GM19035 (cell line): ENCODE measurements at regions not wholly inside any gene's neighbourhood (a gene's known extent, or its start where the extent isn't known, plus 50 kb on each side); places are given as distances from the start of the nearest gene placed in this dataset.

Experiments used
- ATAC-seq: cut with Tn5 transposase; IDR thresholded peaks from one replicate; pipeline ENCODE4 v1.9.1; 2021; ENCODE audit not compliant: unreplicated experiment

DNA sequence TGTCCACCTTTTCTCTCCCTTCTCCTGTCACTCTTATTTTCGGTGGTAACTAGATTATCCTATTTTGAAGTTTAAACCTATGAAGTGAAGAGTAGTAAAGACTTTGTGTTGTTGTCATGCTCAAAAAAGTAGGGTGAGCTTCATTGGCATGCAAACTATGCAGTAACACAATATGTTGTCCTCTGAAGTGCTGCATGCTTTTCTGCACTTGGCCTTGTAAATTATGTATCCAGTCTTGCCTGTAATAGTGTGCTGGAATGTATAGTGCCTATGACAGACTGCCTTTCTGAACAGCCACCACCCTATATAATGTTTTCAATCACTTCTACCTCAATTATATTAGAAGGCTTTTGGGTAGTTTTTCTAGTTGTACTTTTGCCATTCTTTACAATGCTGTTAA lies 1198.2 kb upstream of the PCDH20 start:
- no peak for ATAC-seq

DNA sequence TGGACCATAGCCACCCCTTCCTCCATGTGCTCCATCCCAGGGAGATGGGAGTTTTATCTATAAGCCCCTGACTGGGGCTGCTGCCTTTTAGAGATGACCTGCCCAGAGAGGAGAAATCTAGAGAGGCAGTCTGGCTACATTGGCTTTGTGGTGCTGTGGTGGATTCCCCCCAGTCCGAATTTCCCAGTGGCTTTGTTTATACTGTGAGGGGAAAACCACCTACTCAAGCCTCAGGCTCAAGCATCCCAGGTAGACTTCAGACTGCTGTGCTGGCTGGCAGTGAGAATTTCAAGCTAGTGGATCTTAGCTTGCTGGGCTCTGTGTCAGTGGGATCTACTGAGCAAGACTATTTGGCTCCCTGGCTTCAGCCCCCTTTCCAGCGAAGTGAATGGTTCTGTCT lies 1195.7 kb upstream of the PCDH20 start:
- no peak for ATAC-seq

DNA sequence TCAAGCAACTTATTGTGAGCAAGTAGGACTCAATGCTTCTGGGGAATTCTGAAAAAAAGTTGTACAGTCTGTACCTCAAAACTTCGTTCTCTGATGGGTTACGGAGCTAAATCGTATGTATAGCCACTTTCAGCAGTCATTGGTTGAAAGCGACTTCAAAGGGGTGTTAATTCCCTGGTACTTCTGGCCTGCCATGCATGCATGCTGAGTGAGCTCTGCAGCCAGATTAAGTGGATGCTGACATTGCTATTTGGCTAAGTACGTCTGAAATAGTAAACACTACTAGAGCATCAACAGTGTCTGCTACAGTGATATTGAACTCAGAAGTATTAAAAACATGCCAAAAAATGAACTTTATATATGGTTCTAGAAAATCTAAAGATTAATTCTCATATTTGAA lies 1183.1 kb upstream of the PCDH20 start:
- ATAC-seq = no peak

DNA sequence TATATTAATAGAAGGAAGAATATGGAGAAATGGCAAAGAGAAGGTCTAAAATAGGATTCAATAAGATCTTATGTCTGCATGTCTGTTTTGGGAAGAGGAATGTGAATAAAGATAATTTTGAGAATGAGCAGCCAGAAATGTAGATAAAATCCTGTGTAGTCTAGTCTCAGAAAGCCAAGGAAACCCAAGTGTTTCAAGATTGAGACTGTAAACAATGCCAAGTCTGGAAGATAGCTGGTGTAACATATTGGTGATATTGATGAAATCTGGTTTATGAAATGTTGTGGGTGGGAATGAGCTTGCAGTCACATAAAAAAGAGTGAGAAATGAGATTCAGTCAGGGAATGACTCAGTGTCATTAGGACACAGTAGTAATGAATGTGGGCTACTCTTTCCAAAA lies 1180.3 kb upstream of the PCDH20 start:
- ATAC-seq = no peak

DNA sequence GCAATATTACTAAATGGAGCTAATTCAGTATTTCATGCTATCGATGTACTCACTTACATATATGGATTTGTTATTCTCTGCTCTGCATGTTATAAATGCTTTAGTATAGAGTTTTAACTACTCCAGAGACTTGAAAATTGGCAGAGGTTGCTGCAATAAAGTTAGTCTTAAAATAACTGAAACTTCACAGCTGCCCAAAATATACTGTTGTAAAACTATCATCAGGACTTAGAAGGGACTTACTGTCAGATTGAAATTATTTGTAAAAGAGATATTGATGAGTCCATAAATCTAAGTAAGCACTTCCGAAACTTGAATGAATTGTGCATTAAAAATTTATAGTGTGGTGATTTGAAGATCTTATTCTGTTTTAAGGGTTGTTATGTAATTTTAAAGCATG lies 1178.2 kb upstream of the PCDH20 start:
- ATAC-seq = no peak

DNA sequence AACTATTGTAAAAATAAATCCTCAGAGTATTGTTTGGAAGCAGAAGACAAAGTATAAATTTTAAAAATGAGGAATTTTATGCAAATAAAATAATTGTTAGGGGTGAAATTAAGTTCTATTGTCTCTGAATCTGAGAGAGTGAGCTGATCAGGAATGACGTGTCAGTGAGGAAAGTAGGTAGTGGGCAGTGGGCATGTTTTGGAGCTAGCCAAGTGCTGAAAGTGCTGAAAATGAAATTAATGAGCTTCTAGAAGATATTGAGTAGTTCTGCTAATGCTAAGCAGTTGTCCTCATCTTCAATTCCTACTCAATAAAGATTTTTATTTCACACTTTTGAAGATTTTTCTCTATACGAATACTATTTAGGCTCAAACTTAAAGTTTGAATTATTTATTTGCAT lies 1167.8 kb upstream of the PCDH20 start:
- no peak for ATAC-seq

DNA sequence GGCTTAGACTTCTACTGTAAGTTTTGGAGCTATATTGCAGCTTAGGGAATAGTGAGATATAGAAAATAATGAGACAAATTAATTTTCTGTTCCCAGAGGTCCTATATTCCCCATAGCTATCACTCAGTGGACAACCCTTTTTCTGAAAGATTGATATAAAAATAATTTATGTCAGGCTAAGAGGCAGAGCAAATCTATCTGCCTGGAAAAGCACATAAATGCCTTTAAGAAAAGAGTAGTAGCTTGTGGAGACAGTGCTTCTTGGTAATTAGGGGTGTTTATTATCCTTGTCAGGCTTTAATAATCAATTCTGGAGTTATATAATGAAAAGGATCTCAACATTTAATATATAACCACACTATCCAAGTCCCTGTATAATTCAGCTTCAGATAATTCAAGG lies 1162.8 kb upstream of the PCDH20 start:
- no peak for ATAC-seq

DNA sequence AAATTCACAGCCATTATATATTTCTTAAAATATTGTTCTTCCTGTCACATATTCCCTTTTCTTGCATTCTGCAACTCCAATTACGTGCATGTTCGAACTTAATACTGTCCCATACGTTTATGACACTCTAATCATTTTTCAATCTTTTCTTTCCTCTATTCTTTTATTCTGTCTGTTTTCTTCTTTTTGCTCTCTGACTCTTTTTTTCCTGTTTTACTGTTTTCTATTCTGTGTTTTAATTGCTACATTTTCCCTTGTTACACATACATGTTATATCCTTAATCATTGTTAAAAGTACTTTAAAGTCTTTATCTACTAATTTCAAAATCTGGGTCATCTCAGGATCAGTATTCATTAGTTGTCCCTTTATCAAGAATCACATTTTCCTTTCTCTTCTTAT lies 1149.1 kb upstream of the PCDH20 start:
- no peak for ATAC-seq

DNA sequence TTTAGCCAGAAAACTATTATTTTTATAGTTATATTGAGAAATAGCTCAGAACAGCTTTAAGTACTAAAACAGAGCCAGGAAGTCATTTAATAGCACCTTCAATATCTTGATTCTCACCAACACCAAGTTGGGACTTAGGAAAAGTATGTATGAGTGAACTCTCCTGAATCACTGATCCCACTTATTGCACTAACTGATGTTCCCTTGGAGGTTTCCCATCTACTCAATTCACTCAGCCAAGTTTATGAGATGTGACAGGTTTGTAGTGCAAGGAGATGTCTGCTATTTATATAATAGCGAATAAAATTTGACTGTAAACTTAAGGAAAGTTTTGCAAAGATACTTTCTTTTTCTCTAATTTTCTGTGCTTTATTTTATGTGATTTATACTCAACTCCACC lies 1147.6 kb upstream of the PCDH20 start:
- ATAC-seq = no peak

DNA sequence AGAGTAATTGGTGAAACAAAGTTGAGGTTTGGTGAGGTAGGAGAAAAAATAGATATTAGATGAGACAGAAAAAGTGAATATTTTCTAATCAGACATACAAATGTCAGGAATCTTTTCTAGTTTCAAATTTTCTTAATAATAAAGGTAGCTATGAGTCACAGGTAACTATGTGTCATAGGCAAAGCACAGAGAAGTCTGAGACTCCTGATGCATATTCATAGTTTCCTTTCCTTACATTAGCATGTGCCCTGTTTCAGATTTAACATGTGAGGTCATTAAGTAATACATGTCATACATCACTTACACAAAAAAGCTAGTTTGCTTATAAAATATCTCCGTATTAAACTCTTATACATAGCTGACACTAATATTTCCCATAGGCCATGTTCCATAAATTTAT lies 1141.3 kb upstream of the PCDH20 start:
- no peak for ATAC-seq

DNA sequence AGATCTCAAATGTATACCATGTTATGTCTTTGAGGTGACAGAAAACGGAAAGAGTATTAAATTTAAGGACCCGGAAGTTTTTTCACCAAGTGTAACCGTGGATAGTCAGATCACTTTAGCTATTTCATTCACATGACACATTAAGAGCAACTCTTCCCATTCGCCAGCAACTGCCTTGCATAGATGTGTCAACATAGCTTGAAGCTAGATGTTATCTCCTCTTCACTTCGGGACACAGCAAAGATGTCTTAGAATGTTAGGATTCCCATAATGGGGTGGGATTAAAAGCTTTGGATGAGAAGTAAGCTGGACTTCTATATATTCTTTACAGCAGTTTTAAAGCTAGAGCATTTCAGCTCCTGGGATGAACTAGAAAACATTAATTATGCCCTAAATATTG lies 1135.9 kb upstream of the PCDH20 start:
- ATAC-seq = no peak

DNA sequence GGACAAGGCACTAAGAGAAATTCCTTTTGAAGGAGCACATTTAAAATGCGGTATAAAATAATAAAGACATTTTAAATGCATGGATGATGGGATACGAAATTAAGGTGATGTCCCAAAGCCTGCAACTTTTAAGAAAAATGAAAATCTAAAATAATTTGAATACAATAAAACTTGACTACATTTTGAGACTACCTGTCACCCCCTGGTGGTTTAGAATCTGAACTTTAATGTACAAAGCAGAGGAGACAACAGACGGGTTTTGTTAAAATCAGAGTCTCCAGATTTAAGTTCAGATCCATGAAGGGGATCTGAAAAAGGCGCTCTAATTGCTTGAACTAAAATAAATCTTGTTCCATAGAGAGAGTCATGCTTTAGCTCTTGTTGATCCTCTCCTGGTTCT lies 1129.3 kb upstream of the PCDH20 start:
- no peak for ATAC-seq

DNA sequence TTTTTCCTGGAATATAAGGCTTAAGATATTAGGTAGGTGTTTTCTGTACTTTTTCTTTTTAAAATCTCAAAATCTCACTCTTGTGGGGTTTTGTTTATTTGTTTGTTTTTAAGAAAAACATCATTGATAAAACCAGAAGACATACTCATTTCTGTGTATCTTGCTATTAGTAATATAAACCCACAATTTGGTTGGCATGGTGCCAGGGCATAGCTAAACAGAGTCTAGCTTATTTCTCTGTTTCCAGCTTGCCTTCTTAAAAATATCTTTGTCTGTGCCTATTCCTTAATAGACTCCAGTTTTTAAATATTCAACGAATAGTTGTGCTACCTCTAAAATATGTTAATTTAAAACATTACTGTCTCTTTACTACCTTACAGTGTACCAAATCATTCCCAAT lies 1121.9 kb upstream of the PCDH20 start:
- no peak for ATAC-seq

DNA sequence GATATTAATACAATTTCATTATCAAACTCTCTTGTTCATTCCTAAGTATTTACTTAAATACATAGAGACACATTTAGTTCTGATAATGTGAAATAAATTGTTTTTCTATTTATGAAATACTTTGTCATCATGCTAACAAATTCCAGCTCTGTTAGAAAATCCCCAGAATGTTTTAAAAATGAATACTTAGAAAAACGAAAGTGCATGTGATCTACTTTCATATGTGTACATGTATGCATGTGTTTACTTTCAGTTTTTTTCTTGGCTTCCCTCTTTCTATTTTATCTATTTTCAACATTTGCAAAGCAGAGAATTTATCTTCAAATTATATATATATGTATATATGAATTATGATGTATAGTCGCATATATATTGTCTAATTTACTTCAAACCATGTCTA lies 1110.0 kb upstream of the PCDH20 start:
- no peak for ATAC-seq

DNA sequence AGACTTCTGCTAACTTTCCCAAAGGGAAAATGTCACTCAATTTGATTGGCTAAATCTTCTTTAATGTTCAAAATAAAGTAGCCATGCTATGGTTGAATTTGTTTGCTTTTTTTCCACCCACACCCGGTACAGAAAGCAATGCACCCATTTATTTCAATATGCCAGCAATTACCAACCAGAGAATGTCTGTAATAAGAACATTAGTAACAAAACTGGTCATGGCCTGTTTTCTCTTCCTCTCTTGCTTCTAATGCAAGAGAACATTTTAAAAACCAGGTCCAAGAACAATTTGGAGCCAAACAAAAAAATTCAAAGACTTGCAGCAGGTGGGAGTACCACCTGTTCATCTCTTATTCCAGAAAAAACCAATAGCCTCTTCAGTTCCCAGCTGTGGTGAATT lies 1108.8 kb upstream of the PCDH20 start:
- ATAC-seq = peak; percentile 48

DNA sequence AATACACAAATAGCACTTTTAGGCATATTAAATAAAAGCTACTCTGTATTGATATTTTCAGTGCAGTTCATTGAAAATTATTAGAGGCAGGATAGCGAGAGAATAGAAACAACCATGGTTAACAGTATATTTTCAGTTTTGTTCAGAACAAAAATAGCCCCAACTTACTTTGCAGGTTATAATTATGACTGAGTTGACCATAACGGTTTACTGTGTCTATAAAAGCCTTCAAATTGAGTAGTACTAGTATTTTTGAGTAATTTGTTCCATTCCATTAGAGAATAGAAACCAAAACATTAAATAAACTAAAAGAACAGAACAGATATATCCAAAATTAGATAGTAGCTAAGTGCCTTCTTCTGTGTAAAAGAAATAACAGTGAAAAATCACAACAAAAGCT lies 1108.4 kb upstream of the PCDH20 start:
- ATAC-seq = peak; percentile 89

DNA sequence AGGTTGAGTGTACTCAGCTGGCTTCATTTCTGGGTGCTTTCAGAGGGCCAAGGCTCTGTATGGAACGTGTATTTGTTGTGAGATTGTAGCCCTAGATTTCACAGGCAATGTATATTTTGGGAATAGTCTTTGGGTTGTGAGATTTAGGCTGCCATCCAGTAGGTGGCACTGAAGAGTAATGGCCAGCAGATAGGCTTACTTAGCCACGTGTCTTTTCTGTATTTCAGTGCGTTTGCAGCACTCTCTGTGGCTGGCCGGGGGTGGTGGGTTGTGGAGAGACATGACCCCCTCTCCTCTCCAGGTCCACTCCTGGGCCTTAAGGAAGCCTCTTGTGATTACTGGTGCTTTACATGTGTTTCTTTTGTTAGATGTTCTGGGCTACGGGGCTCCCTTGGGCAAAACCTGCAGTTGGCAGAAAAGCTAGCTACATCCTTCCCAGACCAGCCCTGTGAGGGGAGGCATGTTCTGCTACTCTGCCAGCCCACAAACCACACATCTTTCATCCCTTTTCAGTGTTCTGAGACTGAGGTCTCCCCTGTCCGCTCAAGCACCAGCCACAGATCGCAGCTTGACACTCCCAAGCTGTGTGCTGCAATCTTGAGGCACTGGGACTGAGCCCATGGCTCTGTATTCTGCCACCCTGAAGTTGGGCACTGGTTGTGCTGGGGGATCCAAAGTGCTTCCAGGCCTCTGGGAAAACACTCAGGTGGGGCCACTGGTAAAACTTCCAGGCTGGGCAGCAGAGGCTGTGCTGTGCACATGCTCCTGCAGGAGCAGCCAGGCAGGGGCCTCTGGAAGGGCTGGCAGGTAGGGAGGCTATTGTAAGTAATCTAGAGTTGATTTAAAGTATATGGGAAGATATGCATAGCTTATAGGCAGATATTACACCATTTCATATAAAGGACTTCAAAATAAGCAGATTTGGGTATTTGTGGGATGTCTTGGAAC lies 1096.8 kb upstream of the PCDH20 start:
- ATAC-seq = peak; percentile 92

DNA sequence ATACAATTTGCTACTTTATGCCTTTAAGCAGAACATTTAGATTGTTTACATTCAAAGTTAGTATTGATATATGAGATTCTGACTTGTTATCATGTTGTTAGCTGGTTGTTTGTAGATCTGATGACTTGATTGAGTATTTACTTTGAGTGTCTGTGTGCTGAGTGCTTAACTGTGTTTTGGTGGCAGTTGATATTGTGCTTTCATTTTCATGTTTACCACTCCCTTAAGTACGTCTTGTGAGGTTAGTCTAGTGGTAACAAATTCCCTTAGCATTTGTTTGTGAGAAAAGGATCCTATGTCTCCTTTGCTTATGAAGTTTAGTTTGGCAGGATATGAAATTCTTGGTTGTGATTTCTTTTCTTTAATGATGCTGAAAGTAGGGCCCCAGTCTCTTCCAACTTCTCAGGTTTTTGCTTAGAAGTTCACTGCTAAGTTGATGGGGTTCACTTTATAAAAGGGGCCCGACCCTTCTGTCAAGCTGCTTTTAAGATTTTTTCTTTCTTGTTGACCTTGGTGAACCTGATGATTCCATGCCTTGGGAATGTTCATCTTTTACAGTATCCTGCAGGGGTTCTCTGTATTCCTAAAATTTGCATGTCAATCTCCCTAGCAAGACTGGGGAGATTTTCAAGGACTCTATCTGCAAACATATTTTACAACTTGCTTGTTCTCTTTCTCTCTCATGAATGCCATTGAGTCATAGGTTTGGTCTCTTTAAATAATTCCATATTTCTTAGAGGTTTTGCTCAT lies 1095.4 kb upstream of the PCDH20 start:
- peak; percentile 52 for ATAC-seq

DNA sequence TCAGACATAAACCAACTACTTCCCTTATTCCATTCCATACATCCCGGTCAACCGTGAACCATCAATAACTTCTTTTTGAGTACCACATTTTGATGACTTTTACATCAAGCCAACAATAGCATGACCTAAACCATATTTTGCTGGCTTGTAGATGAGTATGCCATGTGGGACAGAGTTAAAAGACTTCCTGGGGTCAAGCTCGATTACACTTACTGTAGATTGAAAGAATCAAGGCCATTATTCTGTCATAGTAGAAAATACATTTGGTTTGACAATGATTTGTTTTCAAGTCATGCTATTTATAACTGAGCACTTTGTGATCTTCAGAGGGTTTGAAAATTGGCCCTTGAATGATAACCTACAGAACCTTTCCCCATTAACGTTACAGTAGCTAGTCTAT lies 1086.9 kb upstream of the PCDH20 start:
- no peak for ATAC-seq

DNA sequence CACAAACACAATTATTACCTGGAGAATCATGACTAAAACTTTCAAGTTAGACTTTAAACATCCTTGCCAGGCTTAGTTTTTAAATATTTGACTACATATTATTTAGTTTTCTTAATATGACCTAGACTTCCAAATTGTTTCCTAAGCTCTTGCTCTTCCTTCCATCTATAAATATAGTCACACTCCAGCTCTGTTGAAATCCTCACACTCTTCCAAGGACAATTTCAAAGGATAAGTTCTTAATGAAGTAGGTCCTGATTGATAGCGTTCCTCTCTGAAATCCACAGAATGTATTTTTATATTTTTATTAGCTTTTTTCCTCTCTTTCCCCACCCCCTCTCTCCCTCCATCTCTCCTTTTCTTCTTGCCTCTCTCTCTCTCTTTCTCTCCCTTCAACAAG lies 1074.1 kb upstream of the PCDH20 start:
- no peak for ATAC-seq

DNA sequence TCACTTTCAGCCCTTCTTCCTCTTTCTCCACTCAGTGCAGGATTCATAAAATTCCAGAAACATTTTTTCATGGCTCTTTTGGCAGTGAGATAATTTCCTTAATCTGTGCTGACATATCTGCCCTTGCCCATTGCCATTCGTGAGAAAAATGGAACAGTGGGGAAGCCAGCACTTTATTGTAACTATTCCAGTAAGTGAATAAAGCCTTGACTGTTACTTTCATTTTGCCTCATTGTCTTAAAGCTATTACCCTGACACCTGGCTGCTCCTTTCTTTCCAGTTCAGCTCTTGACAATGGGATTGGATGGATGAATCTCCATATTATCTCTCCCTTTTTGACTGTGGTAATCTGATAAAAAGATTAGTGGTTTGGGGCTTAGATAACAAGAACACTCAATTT lies 1068.1 kb upstream of the PCDH20 start:
- no peak for ATAC-seq

DNA sequence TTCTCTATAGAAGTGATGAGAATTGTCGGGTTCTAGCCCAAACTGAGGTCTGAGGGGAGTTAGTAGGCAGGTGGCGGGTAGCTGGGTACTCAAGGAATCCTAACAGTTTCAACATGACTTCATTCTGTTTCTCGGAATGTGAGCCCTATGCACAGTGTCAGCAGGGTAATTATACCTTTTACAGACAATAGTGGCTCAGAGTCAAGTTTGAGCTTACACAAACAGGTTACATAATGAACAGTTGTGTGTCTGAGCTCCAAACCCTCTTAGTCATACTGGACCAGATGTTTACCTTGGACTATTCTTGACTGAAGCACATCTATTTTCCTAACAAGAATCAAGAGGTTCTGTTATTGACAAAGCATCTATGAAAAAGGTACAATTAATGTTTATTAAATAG lies 1066.7 kb upstream of the PCDH20 start:
- ATAC-seq = no peak

DNA sequence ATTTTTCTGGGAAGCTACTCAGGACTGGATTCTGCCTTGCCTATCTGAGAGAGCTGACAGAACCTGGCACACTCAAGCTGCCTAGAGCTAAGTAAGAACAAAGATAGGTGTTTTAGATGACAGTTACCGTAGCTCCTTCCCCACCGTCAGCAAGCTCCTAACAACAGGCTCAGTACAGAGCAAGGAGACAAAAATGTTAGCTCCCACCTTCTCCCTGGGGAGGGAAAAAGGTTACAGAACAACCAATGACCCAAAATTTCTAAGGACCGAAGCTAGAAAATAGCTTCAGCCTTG lies 1058.2 kb upstream of the PCDH20 start:
- no peak for ATAC-seq
